Cardiac fibroblast (primary cell): ENCODE measurements at regions not wholly inside any gene's neighbourhood (a gene's known extent, or its start where the extent isn't known, plus 50 kb on each side); places are given as distances from the start of the nearest gene placed in this dataset.

Experiments
- DNase-seq, 2 donors: peaks; one replicate each; pipeline versions ENCODE4 v3.0.0 to v3.0.0-alpha.2; 2010; ENCODE audit warnings: low read depth in 2 of 2
- H3K4me3 ChIP-seq, 2 donors: replicated peaks in 1 of 2; 1 replicate in 1 of 2; 2 replicates in 1 of 2; pipeline ENCODE4 v1.5.1; 2011; ENCODE audit warnings: low read depth in 2 of 2, low read length in 2 of 2, mild to moderate bottlenecking in 2 of 2, moderate library complexity in 1 of 2
- TF ChIP-seq, protein P1 (sequence below): IDR thresholded peaks from one replicate; pipeline ENCODE4 v1.5.1; 2011; ENCODE audit warnings: low read depth, mild to moderate bottlenecking, low read length, inconsistent platforms

DNA sequence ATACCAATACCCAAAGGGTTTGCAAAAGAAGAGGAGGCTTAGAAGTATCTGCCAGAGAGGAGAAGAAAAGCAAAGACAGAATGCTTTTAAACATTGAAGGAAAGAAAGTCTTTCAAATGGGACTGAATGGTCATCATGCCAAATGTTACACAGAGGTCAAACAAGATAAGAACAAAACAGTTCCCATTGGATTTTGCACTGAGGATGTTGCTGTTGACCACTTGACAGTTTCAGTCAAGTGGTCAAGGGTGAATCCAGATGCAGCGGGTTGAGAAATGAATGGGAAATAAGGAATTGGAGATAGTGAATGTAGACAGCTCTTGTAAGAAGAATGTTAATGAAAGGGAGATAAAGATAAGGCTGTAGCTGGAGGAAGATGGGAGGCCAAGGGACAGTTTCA, 64.8 kb upstream of the FGG start:
- H3K4me3 ChIP-seq = no peak overlapping the region
- no peak for DNase-seq
- TF ChIP-seq, protein P1, sequence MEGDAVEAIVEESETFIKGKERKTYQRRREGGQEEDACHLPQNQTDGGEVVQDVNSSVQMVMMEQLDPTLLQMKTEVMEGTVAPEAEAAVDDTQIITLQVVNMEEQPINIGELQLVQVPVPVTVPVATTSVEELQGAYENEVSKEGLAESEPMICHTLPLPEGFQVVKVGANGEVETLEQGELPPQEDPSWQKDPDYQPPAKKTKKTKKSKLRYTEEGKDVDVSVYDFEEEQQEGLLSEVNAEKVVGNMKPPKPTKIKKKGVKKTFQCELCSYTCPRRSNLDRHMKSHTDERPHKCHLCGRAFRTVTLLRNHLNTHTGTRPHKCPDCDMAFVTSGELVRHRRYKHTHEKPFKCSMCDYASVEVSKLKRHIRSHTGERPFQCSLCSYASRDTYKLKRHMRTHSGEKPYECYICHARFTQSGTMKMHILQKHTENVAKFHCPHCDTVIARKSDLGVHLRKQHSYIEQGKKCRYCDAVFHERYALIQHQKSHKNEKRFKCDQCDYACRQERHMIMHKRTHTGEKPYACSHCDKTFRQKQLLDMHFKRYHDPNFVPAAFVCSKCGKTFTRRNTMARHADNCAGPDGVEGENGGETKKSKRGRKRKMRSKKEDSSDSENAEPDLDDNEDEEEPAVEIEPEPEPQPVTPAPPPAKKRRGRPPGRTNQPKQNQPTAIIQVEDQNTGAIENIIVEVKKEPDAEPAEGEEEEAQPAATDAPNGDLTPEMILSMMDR = no peak

DNA sequence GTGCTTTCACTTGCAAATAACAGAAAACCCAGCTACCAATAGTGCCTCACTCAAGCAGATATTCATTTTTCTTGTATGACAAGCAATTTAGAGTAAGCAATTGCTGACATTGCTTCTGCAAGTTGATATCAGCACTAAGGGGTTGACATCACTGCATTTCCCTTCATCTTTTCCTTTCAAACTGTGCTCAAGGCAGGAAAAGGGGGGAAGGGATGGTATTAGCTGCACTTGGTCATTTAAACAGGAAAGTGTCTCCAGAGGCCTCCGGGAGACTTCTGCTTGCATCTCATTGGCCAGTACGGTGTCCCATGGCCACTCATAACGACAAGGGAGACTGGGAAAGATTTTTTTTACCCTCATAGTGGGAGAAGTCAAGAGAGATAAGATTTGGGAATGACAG, 65.5 kb upstream of the FGG start:
- DNase-seq = no peak
- H3K4me3 ChIP-seq = no peak overlapping the region
- TF ChIP-seq, protein P1 = no peak

DNA sequence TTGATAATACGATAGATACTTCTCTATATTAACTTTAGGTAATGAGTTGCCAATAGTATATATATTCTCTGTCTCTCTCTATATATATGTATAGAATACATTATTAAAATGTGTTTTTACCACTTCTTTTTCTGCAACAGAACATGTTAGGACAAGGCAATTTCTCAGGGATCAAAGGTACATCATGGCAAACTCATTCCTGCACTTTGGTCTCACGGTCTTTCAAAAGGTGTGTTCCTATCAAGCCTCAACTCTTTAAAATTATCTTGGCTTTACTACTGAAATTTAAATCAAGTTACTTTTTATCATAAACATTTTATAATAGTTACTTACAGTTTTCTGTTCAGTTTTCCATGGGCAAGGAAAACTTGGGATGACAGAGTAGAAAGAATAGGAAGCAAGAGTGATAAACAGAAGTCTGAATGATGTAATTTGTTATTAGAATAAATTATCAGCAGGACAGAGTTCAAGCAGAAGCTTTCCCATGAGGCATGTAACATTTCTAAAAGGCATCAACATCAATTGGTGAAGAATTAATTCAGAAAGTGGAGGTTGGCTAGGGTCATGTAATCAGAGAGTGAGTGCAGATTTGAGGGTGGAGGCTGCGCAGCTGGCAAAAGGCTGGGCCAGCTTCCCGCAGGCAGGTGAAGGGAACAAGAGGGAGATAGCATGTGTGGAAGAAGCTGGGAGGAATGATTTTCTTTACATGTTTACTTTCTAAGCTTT, 59.7 kb upstream of the LRAT start:
- H3K4me3 ChIP-seq = no peak overlapping the region
- TF ChIP-seq, protein P1 = no peak
- DNase-seq = no peak

DNA sequence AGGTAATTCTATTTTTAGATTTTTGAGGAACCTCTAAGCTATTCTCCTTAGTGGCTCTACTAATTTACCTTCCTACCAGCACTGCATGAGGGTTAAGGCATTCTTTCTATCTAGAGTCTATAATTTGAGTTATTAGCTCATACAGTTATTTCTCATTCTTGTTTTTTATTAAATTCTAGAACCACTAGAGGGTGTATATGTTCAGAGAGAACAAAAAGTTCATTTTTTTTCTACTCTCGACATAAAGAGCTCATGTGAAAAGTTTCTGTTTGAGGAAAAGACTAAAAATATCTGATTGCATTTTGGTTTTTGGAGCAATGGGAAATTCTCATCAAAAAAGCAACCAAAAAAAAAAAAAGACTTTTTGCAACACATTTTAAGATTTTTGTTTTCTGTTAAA, 57.0 kb upstream of the LRAT start:
- H3K4me3 ChIP-seq = no peak overlapping the region
- TF ChIP-seq, protein P1 = no peak
- peak in 1 of 2 donors; percentile 19 for DNase-seq

DNA sequence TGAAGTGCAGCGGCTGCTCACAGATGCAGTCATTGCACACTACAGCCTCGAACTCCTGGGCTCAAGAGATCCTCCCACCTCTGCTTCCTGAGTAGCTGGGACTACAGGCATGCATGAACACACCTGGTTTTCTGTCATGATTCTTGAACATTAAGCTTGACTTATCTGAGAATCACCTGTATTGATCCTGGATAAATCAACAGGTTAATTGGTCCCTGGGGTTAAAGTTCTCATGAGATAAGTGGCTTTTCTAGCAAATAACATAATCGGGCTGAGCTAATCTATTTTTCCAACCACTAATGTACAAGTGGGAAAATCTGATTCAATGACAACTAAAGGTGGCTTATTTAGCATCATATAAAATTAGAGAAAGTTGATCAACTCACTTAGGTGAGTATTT, 56.0 kb upstream of the LRAT start:
- DNase-seq = no peak
- TF ChIP-seq, protein P1 = no peak
- no peak overlapping the region for H3K4me3 ChIP-seq

DNA sequence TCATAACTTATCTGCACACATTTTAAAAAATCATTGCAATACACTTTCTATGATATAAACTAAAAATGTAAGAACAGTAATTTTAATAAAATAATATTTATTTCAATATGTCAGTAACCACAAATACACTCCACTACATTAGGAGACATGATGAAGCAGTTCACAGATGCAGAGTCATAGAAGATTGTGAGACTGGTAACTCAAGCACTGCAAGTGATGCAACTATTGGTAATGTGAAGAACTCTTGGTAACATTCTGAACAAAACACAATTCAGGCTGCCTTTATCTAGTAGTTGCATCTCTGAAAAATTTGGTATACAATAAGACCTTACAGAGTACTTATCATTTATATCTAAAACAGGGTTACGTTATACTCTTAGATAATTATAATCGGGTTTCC, 52.6 kb upstream of the LRAT start:
- DNase-seq = no peak
- H3K4me3 ChIP-seq = no peak overlapping the region
- TF ChIP-seq, protein P1 = no peak
